ENCODE measurements at regions not wholly inside any gene's neighbourhood (a gene's known extent, or its start where the extent isn't known, plus 50 kb on each side); places are given as distances from the start of the nearest gene placed in this dataset.

- H3K4me3 ChIP-seq (ENCODE audit: control extremely low read depth in 1 of 5, extremely low read depth in 1 of 5, insufficient read depth in 1 of 5, low read depth in 2 of 5, low read length in 4 of 5): no peak overlapping the region
- no peak for DNase-seq
- Mint-ChIP-seq H3K27ac (no peak overlapping the region), H3K27me3 (no peaks in the 10 kb centered on the region), H3K9me3 (ENCODE audit: insufficient read depth) (peaks cover 8% of the 10 kb centered on the region), H3K4me1 (no peaks in the 10 kb centered on the region), H3K4me3 (no peak overlapping the region)
- no CpG with 5 or more reads among the region's 5 CpGs for WGBS (ENCODE audit: insufficient coverage)
- H3K9ac ChIP-seq (ENCODE audit: low read length): no peak overlapping the region
- TF ChIP-seq, protein P1, sequence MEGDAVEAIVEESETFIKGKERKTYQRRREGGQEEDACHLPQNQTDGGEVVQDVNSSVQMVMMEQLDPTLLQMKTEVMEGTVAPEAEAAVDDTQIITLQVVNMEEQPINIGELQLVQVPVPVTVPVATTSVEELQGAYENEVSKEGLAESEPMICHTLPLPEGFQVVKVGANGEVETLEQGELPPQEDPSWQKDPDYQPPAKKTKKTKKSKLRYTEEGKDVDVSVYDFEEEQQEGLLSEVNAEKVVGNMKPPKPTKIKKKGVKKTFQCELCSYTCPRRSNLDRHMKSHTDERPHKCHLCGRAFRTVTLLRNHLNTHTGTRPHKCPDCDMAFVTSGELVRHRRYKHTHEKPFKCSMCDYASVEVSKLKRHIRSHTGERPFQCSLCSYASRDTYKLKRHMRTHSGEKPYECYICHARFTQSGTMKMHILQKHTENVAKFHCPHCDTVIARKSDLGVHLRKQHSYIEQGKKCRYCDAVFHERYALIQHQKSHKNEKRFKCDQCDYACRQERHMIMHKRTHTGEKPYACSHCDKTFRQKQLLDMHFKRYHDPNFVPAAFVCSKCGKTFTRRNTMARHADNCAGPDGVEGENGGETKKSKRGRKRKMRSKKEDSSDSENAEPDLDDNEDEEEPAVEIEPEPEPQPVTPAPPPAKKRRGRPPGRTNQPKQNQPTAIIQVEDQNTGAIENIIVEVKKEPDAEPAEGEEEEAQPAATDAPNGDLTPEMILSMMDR (IDR thresholded peaks at IDR 0.05): no peak
- no peaks in the 10 kb centered on the region for H3K36me3 ChIP-seq (replicated peaks in 1 of 2; ENCODE audit: control extremely low read depth in 1 of 2, control insufficient read depth in 1 of 2, extremely low read depth in 1 of 2, insufficient read depth in 2 of 2, low read length in 1 of 2)
- no peaks in the 10 kb centered on the region for H4K20me1 ChIP-seq (ENCODE audit: control insufficient read depth, insufficient read depth, low read length, poor library complexity, severe bottlenecking)
- H3K9me3 ChIP-seq (ENCODE audit: control extremely low read depth in 1 of 3, control insufficient read depth in 2 of 3, insufficient read depth in 1 of 3, low read length in 2 of 3): no peaks in the 10 kb centered on the region
- CTCF ChIA-PET: no interaction called here
- no peak overlapping the region for H3K4me2 ChIP-seq (replicated peaks; ENCODE audit: low read depth, low read length, poor library complexity, severe bottlenecking)
- H3K79me2 ChIP-seq (ENCODE audit: control insufficient read depth, insufficient read depth, low read length): no peaks in the 10 kb centered on the region
- POLR2A ChIA-PET: no interaction called here
- intact Hi-C loops (cut with micrococcal nuclease): no loop called here
- ATAC-seq (ENCODE audit: low read depth): no peak
- H3K4me1 ChIP-seq (ENCODE audit: control insufficient read depth in 2 of 2, insufficient read depth in 2 of 2, low read length in 2 of 2): no peaks in the 10 kb centered on the region
- H3K27ac ChIP-seq (ENCODE audit: low read length in 2 of 2): no peak overlapping the region
- no peaks in the 10 kb centered on the region for H3K27me3 ChIP-seq (replicated peaks in 1 of 4; ENCODE audit: control extremely low read depth in 1 of 4, control insufficient read depth in 3 of 4, insufficient read depth in 4 of 4, low read length in 3 of 4)
- no peak overlapping the region for H2AFZ ChIP-seq (ENCODE audit: insufficient read depth, low read depth, low read length, poor library complexity, severe bottlenecking)
These were observed 757.8 kb upstream of the KCND2 start for GRCh38 chr7:119515214-119515613.

GRCh38 chr7:119515962-119516361, 757.0 kb upstream of the KCND2 start:
- H3K9me3 Mint-ChIP-seq (ENCODE audit: insufficient read depth): peaks cover 8% of the 10 kb centered on the region
- H3K79me2 ChIP-seq (ENCODE audit: control insufficient read depth, insufficient read depth, low read length): no peaks in the 10 kb centered on the region
- H3K4me2 ChIP-seq (replicated peaks; ENCODE audit: low read depth, low read length, poor library complexity, severe bottlenecking): no peak overlapping the region
- no peaks in the 10 kb centered on the region for H3K4me1 ChIP-seq (ENCODE audit: control insufficient read depth in 2 of 2, insufficient read depth in 2 of 2, low read length in 2 of 2)
- H3K27me3 Mint-ChIP-seq: no peaks in the 10 kb centered on the region
- H3K27ac Mint-ChIP-seq: no peak overlapping the region
- H3K9ac ChIP-seq (ENCODE audit: low read length): no peak overlapping the region
- no peaks in the 10 kb centered on the region for H3K9me3 ChIP-seq (ENCODE audit: control extremely low read depth in 1 of 3, control insufficient read depth in 2 of 3, insufficient read depth in 1 of 3, low read length in 2 of 3)
- H3K4me1 Mint-ChIP-seq: no peaks in the 10 kb centered on the region
- WGBS (ENCODE audit: insufficient coverage): 80% methylated on average over 1 of the region's 3 CpGs
- H3K4me3 ChIP-seq (ENCODE audit: control extremely low read depth in 1 of 5, extremely low read depth in 1 of 5, insufficient read depth in 1 of 5, low read depth in 2 of 5, low read length in 4 of 5): no peak overlapping the region
- no peak overlapping the region for H2AFZ ChIP-seq (ENCODE audit: insufficient read depth, low read depth, low read length, poor library complexity, severe bottlenecking)
- no peaks in the 10 kb centered on the region for H3K36me3 ChIP-seq (replicated peaks in 1 of 2; ENCODE audit: control extremely low read depth in 1 of 2, control insufficient read depth in 1 of 2, extremely low read depth in 1 of 2, insufficient read depth in 2 of 2, low read length in 1 of 2)
- no peak for DNase-seq
- no peaks in the 10 kb centered on the region for H4K20me1 ChIP-seq (ENCODE audit: control insufficient read depth, insufficient read depth, low read length, poor library complexity, severe bottlenecking)
- TF ChIP-seq, protein P1 (IDR thresholded peaks at IDR 0.05): no peak
- TF ChIP-seq EZH2 (IDR thresholded peaks at IDR 0.05; ENCODE audit: borderline replicate concordance, insufficient read depth, low read depth, low read length, poor library complexity, severe bottlenecking): no peak
- ChIA-PET POLR2A (no interaction called here), CTCF (no interaction called here)
- no peak overlapping the region for H3K27ac ChIP-seq (ENCODE audit: low read length in 2 of 2)
- H3K4me3 Mint-ChIP-seq: no peak overlapping the region
- H3K27me3 ChIP-seq (replicated peaks in 1 of 4; ENCODE audit: control extremely low read depth in 1 of 4, control insufficient read depth in 3 of 4, insufficient read depth in 4 of 4, low read length in 3 of 4): no peaks in the 10 kb centered on the region
- intact Hi-C loops (cut with micrococcal nuclease): no loop called here
- ATAC-seq (ENCODE audit: low read depth): no peak
